ENCODE measurements at regions not wholly inside any gene's neighbourhood (a gene's known extent, or its start where the extent isn't known, plus 50 kb on each side); places are given as distances from the start of the nearest gene placed in this dataset.
A peak's percentile ranks its signal among the peaks of the same experiment; 100 is the strongest.
"Not testable (repeated sequence)": the region's sequence is repeated elsewhere in the genome, so short reads cannot be mapped to it uniquely, and the experiment has no call there.

DNA sequence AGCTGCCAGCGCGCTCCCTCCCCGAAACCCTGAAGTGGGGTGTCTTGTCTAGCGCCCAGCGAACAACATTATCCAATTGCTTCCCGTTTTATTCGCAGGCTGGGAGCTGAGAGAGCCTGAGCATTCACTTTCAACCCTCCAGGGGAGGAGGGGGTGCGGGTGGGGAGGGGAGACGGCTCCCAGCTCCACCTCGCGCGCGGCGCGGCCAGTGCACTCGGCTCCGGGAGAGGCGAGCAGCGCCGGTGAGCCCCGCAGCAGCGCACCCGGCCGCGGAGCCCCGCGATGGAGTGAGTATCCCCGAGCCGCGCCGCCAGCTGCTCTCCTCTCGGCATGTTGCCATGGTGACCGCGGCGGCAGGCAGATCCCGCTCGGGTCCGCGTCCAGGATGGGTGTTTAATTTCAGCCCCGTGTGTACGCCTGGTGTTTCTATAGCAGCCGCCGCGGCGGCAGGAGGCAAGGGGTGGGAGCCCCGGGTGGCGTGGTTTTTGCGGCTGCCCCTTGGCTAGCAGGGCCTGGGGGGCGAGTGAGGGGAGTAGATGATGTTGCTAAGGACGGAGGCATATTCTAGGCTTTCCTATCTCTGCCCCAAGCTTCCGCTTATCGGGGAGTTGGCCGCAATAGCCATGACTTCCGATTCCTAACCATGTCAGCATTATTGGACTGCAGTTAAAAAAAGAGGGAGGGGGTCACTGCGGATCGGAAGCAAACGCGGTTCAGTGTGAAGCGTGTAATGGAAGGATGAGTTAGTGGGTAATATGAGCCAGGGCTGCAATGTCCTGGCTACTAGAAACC lies 139.2 kb upstream of the PALM2AKAP2 start:
- H3K27me3 ChIP-seq: peaks cover 0 to 20% of the 10 kb centered on the region in 2 donors
- H3K9me3 ChIP-seq: no peaks in the 10 kb centered on the region
- 2 to 10% methylated on average over 11 to 58 of the region's 59 CpGs for WGBS, 2 donors
- peaks cover 15% of the 10 kb centered on the region for H3K4me1 ChIP-seq
- H3K4me3 ChIP-seq: no peak overlapping the region
- ATAC-seq (peak; percentile 38), DNase-seq (peak; percentile 18 to 54 (median 36))
- intact Hi-C loops (cut with DNase I): no loop called here
- no peak overlapping the region for H3K27ac ChIP-seq
- TF ChIP-seq POLR2A (IDR thresholded peaks at IDR 0.05) (no peak), CTCF (IDR thresholded peaks at IDR 0.05) (no peak)
- no peaks in the 10 kb centered on the region for H3K36me3 ChIP-seq (replicated peaks in 1 of 2; ENCODE audit: insufficient read depth in 1 of 2, low read depth in 2 of 2)

DNA sequence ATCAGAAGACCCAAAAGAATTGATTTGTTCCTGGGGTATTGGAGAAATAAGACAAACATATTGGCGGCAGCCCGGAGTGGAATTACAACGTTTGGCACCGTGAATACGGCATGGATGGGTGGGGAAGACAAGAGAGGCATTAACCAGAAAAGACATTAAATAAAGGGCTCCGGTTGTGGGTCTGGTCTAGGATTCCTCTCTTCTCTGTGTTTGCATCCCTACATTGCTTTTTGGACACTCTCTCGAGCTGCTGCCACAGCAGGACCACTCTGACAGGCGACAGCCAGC lies 138.7 kb upstream of the PALM2AKAP2 start:
- H3K27me3 ChIP-seq: peaks cover 0 to 20% of the 10 kb centered on the region in 2 donors
- WGBS, 2 donors: 27 to 35% methylated on average over 8 of the region's 8 CpGs
- ATAC-seq: no peak

DNA sequence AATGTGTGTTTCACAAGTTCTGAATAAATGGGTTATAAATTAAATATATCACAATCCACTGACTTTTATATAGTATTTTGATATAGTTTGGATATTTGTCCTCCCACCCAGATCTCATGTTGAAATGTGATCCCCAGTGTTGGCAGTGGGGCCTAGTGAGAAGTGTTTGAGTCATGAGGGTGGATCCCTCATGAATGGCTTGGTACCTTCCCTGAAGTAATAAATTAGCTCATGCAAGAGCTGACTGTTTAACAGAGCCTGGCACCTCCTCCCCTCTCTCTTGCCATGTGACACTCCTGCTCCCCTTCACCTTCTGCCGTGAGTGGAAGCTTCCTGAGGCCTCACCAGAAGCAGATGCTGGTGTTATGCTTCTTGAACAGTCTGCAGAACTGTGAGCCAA lies 127.9 kb upstream of the PALM2AKAP2 start:
- Histone ChIP-seq H3K4me1 (no peaks in the 10 kb centered on the region), H3K27ac (no peak overlapping the region), H3K27me3 (no peaks in the 10 kb centered on the region), H3K36me3 (replicated peaks in 1 of 2; ENCODE audit: insufficient read depth in 1 of 2, low read depth in 2 of 2) (no peaks in the 10 kb centered on the region), H3K4me3 (no peak overlapping the region), H3K9me3 (no peaks in the 10 kb centered on the region)
- TF ChIP-seq POLR2A (IDR thresholded peaks at IDR 0.05) (no peak), CTCF (IDR thresholded peaks at IDR 0.05) (no peak)
- no peak for DNase-seq
- intact Hi-C loops (cut with DNase I): no loop called here
- WGBS, 2 donors: 74 to 75% methylated on average over 1 of the region's 1 CpG
- ATAC-seq: no peak

More for the DNA sequence above, 138.7 kb upstream of the PALM2AKAP2 start:
- intact Hi-C loops (cut with DNase I): no loop called here
- DNase-seq: no peak
- TF ChIP-seq CTCF (IDR thresholded peaks at IDR 0.05) (no peak), POLR2A (IDR thresholded peaks at IDR 0.05) (no peak)
- no peak overlapping the region for H3K4me3 ChIP-seq
- H3K36me3 ChIP-seq (replicated peaks in 1 of 2; ENCODE audit: insufficient read depth in 1 of 2, low read depth in 2 of 2): no peaks in the 10 kb centered on the region
- H3K27ac ChIP-seq: no peak overlapping the region
- peaks cover 15% of the 10 kb centered on the region for H3K4me1 ChIP-seq
- no peaks in the 10 kb centered on the region for H3K9me3 ChIP-seq

- TF ChIP-seq CTCF (IDR thresholded peaks at IDR 0.05) (no peak), POLR2A (IDR thresholded peaks at IDR 0.05) (no peak)
- no peak for DNase-seq
- no peak for ATAC-seq
- Histone ChIP-seq H3K27ac (no peak overlapping the region), H3K36me3 (replicated peaks in 1 of 2; ENCODE audit: insufficient read depth in 1 of 2, low read depth in 2 of 2) (no peaks in the 10 kb centered on the region), H3K9me3 (no peaks in the 10 kb centered on the region), H3K4me3 (no peak overlapping the region), H3K27me3 (no peaks in the 10 kb centered on the region), H3K4me1 (no peaks in the 10 kb centered on the region)
- intact Hi-C loops (cut with DNase I): no loop called here
- 26 to 39% methylated on average over 4 of the region's 4 CpGs for WGBS, 2 donors
Measured at GRCh38 chr9:109652971-109653370, 127.0 kb upstream of the PALM2AKAP2 start.

- intact Hi-C loops (cut with DNase I): no loop called here
- WGBS, 2 donors: 78 to 84% methylated on average over 2 of the region's 2 CpGs
- TF ChIP-seq CTCF (IDR thresholded peaks at IDR 0.05) (no peak), POLR2A (IDR thresholded peaks at IDR 0.05) (no peak)
- ATAC-seq (no peak), DNase-seq (no peak)
- Histone ChIP-seq H3K4me1 (no peaks in the 10 kb centered on the region), H3K4me3 (no peak overlapping the region), H3K27ac (no peak overlapping the region), H3K27me3 (no peaks in the 10 kb centered on the region), H3K36me3 (replicated peaks in 1 of 2; ENCODE audit: insufficient read depth in 1 of 2, low read depth in 2 of 2) (no peaks in the 10 kb centered on the region), H3K9me3 (no peaks in the 10 kb centered on the region)
Measured at GRCh38 chr9:109653470-109653869, 126.5 kb upstream of the PALM2AKAP2 start.

DNA sequence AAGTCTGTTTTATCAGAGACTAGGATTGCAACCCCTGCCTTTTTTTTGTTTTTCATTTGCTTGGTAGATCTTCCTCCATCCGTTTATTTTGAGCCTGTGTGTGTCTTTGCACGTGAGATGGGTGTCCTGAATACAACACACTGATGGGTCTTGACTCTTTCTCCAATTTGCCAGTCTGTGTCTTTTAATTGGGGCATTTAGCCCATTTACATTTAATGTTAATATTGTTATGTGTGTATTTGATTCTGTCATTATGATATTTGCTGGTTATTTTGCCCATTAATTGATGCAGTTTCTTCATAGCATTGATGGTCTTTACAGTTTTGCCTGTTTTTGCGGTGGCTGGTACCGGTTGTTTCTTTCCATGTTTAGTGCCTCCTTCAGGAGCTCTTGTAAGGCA lies 116.0 kb upstream of the PALM2AKAP2 start:
- ATAC-seq; H3K4me3 ChIP-seq; H3K36me3 ChIP-seq (replicated peaks in 1 of 2; ENCODE audit: insufficient read depth in 1 of 2, low read depth in 2 of 2); H3K27me3 ChIP-seq; H3K9me3 ChIP-seq; H3K27ac ChIP-seq; H3K4me1 ChIP-seq; intact Hi-C loops (cut with DNase I); DNase-seq: not testable (repeated sequence)
- WGBS, 2 donors: 68 to 78% methylated on average over 4 of the region's 4 CpGs

GRCh38 chr9:109665736-109666135 lies 114.3 kb upstream of the PALM2AKAP2 start:
- H3K4me1 ChIP-seq; DNase-seq; H3K27me3 ChIP-seq; H3K27ac ChIP-seq; intact Hi-C loops (cut with DNase I); H3K36me3 ChIP-seq (replicated peaks in 1 of 2; ENCODE audit: insufficient read depth in 1 of 2, low read depth in 2 of 2); H3K9me3 ChIP-seq; H3K4me3 ChIP-seq; ATAC-seq: not testable (repeated sequence)
- WGBS, 2 donors: 56 to 61% methylated on average over 4 to 7 of the region's 7 CpGs
